ENCODE measurements at regions not wholly inside any gene's neighbourhood (a gene's known extent, or its start where the extent isn't known, plus 50 kb on each side); places are given as distances from the start of the nearest gene placed in this dataset.

DNA sequence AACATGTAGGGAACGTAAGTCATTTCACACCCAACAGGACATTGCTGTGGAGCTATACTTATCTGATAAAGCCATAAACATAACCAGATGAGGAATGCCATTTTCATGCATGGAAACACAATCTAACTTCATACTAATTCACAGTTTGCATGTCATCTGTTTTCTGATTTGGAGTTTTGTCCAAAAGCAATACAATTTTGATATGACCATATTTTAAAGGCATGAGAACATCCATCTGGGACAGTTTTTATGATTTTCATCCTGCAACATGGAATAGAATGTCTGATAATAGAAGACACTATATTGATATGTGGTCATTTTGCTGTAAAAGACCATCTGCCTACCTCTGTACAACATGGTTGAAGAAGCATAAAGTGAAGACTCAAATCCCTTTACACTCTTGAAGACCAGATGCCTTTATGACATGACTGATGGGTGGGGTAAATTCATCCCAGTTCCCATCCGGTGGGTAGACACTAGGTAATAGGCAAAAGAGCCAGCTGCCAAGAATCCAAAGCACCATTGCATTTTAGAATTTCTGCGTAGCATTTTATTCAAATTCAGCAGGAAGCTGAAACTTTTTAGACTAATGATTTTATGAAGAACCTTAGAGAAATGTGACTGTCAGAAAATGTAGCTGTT lies 309.8 kb downstream of the LMO7 start:
- H3F3A ChIP-seq (ENCODE audit: insufficient read depth) = no peaks in the 10 kb centered on the region
- H3K27ac ChIP-seq = no peak overlapping the region
- H3K4me3 ChIP-seq = no peak overlapping the region
- H3K9me3 ChIP-seq (ENCODE audit: low read depth) = no peaks in the 10 kb centered on the region
- H3K79me2 ChIP-seq (ENCODE audit: insufficient read depth) = no peaks in the 10 kb centered on the region
- no peak overlapping the region for H3K9ac ChIP-seq
- in situ Hi-C loops (cut with MboI) = no loop called here
- no peak overlapping the region for H2AFZ ChIP-seq
- no peak overlapping the region for H3K4me2 ChIP-seq (ENCODE audit: unreplicated experiment)
- DNase-seq = no peak
- TF ChIP-seq EZH2phosphoT487 (IDR thresholded peaks at IDR 0.05; ENCODE audit: insufficient read depth, low read depth) = no peak
- no peak for TF ChIP-seq EZH2 (IDR thresholded peaks at IDR 0.05; ENCODE audit: insufficient read depth, poor library complexity, severe bottlenecking)
- H3K4me1 ChIP-seq (ENCODE audit: insufficient read depth) = no peaks in the 10 kb centered on the region
- no peaks in the 10 kb centered on the region for H4K20me1 ChIP-seq (ENCODE audit: insufficient read depth)
- H3K9me2 ChIP-seq (ENCODE audit: insufficient read depth) = no peaks in the 10 kb centered on the region; the same call in 1 of the 2 replicates
- H3K36me3 ChIP-seq (ENCODE audit: low read depth) = no peaks in the 10 kb centered on the region
- WGBS, 2 experiments (ENCODE audit: low coverage in 1 of 2, low lambda C conversion rate in 2 of 2, missing lambda C conversion rate in 2 of 2) = 42 to 43% methylated on average over 3 of the region's 3 CpGs
- H3K27me3 ChIP-seq (replicated peaks; ENCODE audit: insufficient read depth) = no peaks in the 10 kb centered on the region; the same call in 1 of the 2 replicates

DNA sequence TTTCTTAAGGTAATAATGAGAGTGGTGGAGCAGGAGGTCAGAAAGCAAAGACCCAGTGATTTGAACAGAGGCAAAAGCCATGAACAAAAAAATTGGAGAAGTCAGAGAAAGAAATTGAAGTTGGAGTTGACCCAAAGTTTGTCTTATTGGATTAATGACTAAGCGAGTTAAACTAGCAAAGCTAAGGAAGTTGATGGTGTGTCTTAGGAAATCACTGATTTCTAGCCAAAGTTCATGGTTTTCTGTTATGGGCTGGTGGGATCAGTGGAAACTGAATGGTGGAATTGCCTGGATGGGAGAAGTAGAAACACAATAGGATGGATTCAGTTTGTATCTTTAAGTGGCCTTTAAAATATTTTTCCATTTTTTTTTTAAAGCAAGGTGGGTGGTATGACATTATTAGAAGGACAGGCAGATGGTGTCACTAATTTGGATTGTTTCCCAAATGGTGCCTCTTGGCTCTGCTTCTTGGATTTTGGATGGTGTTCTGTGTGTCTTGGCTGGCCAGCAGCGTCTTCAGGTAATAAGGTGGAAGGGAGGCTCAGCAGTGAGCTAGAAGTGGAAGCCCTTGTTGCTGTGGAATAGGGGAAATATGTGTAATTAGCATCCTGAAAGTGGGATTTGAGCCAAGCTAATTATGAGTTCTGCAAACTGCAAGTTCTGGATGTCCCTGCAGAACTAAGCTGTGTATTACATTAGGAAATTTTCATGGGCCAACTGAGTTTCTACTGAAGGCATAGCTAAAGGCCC lies 302.9 kb downstream of the LMO7 start:
- Histone ChIP-seq H3K79me2 (ENCODE audit: insufficient read depth) (no peaks in the 10 kb centered on the region), H3K36me3 (ENCODE audit: low read depth) (no peaks in the 10 kb centered on the region), H3F3A (ENCODE audit: insufficient read depth) (no peaks in the 10 kb centered on the region), H2AFZ (no peak overlapping the region), H3K4me1 (ENCODE audit: insufficient read depth) (no peaks in the 10 kb centered on the region), H3K4me3 (no peak overlapping the region), H3K9ac (no peak overlapping the region), H3K27me3 (replicated peaks; ENCODE audit: insufficient read depth) (no peaks in the 10 kb centered on the region; the same call in 1 of the 2 replicates), H3K4me2 (ENCODE audit: unreplicated experiment) (no peak overlapping the region), H3K27ac (no peak overlapping the region), H3K9me2 (ENCODE audit: insufficient read depth) (no peaks in the 10 kb centered on the region), H3K9me3 (ENCODE audit: low read depth) (no peaks in the 10 kb centered on the region), H4K20me1 (ENCODE audit: insufficient read depth) (no peaks in the 10 kb centered on the region)
- in situ Hi-C loops (cut with MboI) = no loop called here
- WGBS, 2 experiments (ENCODE audit: low coverage in 1 of 2, low lambda C conversion rate in 2 of 2, missing lambda C conversion rate in 2 of 2) = 35 to 37% methylated on average over 2 of the region's 2 CpGs
- peak; percentile 1 for DNase-seq
- TF ChIP-seq EZH2phosphoT487 (IDR thresholded peaks at IDR 0.05; ENCODE audit: insufficient read depth, low read depth) = no peak
- TF ChIP-seq EZH2 (IDR thresholded peaks at IDR 0.05; ENCODE audit: insufficient read depth, poor library complexity, severe bottlenecking) = no peak

DNA sequence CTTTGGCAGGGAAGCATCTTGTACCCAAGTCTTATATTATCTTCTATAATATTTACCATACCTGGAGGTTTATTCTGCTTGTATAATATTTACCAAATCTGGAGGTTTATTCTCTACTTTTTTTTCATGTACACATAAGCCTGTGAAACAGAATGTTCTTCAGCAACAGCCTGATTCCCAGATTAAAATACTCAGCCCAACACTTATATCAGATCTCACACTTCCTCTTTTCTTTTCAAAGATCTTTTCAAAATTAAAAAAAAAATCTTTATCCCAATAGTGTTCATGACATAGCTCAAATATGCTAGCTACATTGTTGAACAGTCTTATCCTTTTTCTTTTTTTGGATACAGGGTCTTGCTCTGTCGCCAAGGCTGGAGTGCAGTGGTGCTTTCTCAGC lies 300.7 kb downstream of the LMO7 start:
- TF ChIP-seq EZH2 (IDR thresholded peaks at IDR 0.05; ENCODE audit: insufficient read depth, poor library complexity, severe bottlenecking) (no peak), EZH2phosphoT487 (IDR thresholded peaks at IDR 0.05; ENCODE audit: insufficient read depth, low read depth) (no peak)
- Histone ChIP-seq H3K27me3 (replicated peaks; ENCODE audit: insufficient read depth) (no peaks in the 10 kb centered on the region; the same call in 1 of the 2 replicates), H3K9me2 (ENCODE audit: insufficient read depth) (no peaks in the 10 kb centered on the region), H3K9me3 (ENCODE audit: low read depth) (no peaks in the 10 kb centered on the region), H3K79me2 (ENCODE audit: insufficient read depth) (no peaks in the 10 kb centered on the region), H3K9ac (no peak overlapping the region), H3K4me2 (ENCODE audit: unreplicated experiment) (no peak overlapping the region), H3F3A (ENCODE audit: insufficient read depth) (no peaks in the 10 kb centered on the region), H3K4me3 (no peak overlapping the region), H2AFZ (no peak overlapping the region), H3K36me3 (ENCODE audit: low read depth) (no peaks in the 10 kb centered on the region), H4K20me1 (ENCODE audit: insufficient read depth) (no peaks in the 10 kb centered on the region), H3K27ac (no peak overlapping the region), H3K4me1 (ENCODE audit: insufficient read depth) (no peaks in the 10 kb centered on the region)
- in situ Hi-C loops (cut with MboI) = no loop called here
- DNase-seq = no peak
- 76 to 77% methylated on average over 1 of the region's 1 CpG for WGBS, 2 experiments (ENCODE audit: low coverage in 1 of 2, low lambda C conversion rate in 2 of 2, missing lambda C conversion rate in 2 of 2)

DNA sequence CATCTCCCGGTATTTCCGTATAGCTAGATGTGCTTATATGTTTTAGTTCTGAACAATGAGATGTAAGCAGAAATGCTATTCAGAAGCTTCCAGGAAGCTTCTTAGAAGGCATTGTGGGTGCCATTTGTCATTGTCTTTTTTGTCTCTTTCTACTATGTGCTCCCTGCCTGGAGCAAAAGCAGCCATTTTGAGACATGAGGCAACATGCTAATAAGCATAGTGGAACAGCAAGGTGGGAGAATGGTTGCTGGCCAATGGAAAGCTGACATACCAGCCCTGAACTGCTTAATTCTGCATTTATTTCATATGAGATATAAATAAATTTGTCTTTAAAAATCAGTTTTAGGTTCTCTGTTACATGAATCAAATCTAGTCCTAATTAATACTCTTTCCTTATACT lies 299.7 kb downstream of the LMO7 start:
- Histone ChIP-seq H3K4me1 (ENCODE audit: insufficient read depth) (no peaks in the 10 kb centered on the region), H3K27ac (no peak overlapping the region), H3K36me3 (ENCODE audit: low read depth) (no peaks in the 10 kb centered on the region), H3K4me2 (ENCODE audit: unreplicated experiment) (no peak overlapping the region), H3K9ac (no peak overlapping the region), H4K20me1 (ENCODE audit: insufficient read depth) (no peaks in the 10 kb centered on the region), H3K4me3 (no peak overlapping the region), H3F3A (ENCODE audit: insufficient read depth) (no peaks in the 10 kb centered on the region), H3K27me3 (replicated peaks; ENCODE audit: insufficient read depth) (no peaks in the 10 kb centered on the region; the same call in 1 of the 2 replicates), H3K9me3 (ENCODE audit: low read depth) (no peaks in the 10 kb centered on the region), H3K79me2 (ENCODE audit: insufficient read depth) (no peaks in the 10 kb centered on the region), H2AFZ (no peak overlapping the region), H3K9me2 (ENCODE audit: insufficient read depth) (no peaks in the 10 kb centered on the region)
- DNase-seq = no peak
- in situ Hi-C loops (cut with MboI) = no loop called here
- TF ChIP-seq EZH2phosphoT487 (IDR thresholded peaks at IDR 0.05; ENCODE audit: insufficient read depth, low read depth) (no peak), EZH2 (IDR thresholded peaks at IDR 0.05; ENCODE audit: insufficient read depth, poor library complexity, severe bottlenecking) (no peak)
- WGBS, 2 experiments (ENCODE audit: low coverage in 1 of 2, low lambda C conversion rate in 2 of 2, missing lambda C conversion rate in 2 of 2) = 79 to 96% methylated on average over 2 of the region's 2 CpGs
